Esophagus muscularis mucosa (tissue), 4 donors: ENCODE measurements at regions not wholly inside any gene's neighbourhood (a gene's known extent, or its start where the extent isn't known, plus 50 kb on each side); places are given as distances from the start of the nearest gene placed in this dataset.

ENCODE experiments used
- EP300 ChIP-seq: sonication (generic); formaldehyde crosslinking; IDR thresholded peaks from one replicate; pipeline ENCODE4 v1.6.1; 2017; ENCODE audit warnings: antibody characterized with exemption
- POLR2A ChIP-seq: fragments of 450-650 bp; IDR thresholded peaks from one replicate; pipeline ENCODE4 v1.6.1; 2017; ENCODE audit warnings: antibody characterized with exemption, moderate library complexity, mild to moderate bottlenecking, low read depth
- POLR2AphosphoS5 ChIP-seq, 2 donors: sonication (generic); formaldehyde crosslinking; IDR thresholded peaks; one replicate each; pipeline ENCODE4 v1.6.1; 2017; ENCODE audit warnings: antibody characterized with exemption in 2 of 2
- TF ChIP-seq, protein P1 (sequence below), 3 experiments: fragments of 200-600 bp in 2 of 3; fragments of 450-650 bp in 1 of 3; sonication (generic) in 2 of 3; IDR thresholded peaks; one replicate each; pipeline ENCODE4 v1.5.1; 2017 to 2019; ENCODE audit warnings: antibody characterized with exemption in 3 of 3, mild to moderate bottlenecking in 2 of 3, moderate library complexity in 1 of 3

DNA sequence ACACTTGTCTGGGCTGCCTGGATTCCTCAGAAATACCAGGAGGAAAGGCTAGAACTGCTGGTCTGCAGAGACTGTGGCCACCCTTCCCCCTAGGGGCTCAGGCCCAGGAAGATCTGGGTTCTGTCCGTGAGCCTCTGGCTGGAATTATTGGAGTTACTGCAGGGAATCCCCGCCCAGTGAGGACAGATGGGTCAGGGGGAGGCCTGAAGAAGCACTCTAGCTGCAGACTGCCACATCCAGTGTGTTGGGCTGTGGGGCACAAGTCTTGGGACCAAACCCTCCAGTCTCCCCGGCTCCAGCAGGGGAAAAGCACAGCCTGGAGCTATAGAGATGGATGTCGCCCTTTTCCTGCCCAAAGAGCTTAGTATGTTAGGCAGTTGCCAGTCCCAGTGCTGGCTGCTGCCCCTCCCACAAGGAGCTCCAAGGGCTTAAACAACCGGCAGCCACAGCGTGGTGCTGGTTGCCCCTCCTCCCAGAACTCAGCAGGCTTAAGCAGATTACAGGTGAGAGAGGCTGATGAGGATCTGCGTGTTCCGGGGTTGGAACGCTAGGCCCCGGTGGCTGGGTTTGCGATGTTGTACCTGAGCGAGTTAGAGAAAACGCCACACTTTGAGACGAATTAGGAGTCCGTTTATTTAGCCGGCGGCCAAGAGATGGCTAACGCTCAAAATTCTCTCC is 255.5 kb upstream of the LRRC7 start:
- TF ChIP-seq POLR2A = no peak
- TF ChIP-seq, protein P1, sequence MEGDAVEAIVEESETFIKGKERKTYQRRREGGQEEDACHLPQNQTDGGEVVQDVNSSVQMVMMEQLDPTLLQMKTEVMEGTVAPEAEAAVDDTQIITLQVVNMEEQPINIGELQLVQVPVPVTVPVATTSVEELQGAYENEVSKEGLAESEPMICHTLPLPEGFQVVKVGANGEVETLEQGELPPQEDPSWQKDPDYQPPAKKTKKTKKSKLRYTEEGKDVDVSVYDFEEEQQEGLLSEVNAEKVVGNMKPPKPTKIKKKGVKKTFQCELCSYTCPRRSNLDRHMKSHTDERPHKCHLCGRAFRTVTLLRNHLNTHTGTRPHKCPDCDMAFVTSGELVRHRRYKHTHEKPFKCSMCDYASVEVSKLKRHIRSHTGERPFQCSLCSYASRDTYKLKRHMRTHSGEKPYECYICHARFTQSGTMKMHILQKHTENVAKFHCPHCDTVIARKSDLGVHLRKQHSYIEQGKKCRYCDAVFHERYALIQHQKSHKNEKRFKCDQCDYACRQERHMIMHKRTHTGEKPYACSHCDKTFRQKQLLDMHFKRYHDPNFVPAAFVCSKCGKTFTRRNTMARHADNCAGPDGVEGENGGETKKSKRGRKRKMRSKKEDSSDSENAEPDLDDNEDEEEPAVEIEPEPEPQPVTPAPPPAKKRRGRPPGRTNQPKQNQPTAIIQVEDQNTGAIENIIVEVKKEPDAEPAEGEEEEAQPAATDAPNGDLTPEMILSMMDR (IDR thresholded peaks at IDR 0.05) = no peak
- TF ChIP-seq EP300 = no peak
- no peak for TF ChIP-seq POLR2AphosphoS5 (IDR thresholded peaks at IDR 0.05)
